PC-9 (cell line): ENCODE measurements at regions not wholly inside any gene's neighbourhood (a gene's known extent, or its start where the extent isn't known, plus 50 kb on each side); places are given as distances from the start of the nearest gene placed in this dataset.

Experiments
- CTCF ChIP-seq: fragments of 200-600 bp; sonication (generic); conservative IDR thresholded peaks from 2 replicates; pipeline ENCODE4 v1.6.1; 2017; ENCODE audit warnings: mixed run types, antibody characterized with exemption, mild to moderate bottlenecking, moderate library complexity
- EZH2 ChIP-seq: fragments of 200-600 bp; sonication (generic); IDR thresholded peaks from 2 replicates; pipeline ENCODE4 v1.8.0; 2017; ENCODE audit warnings: antibody characterized with exemption, low read depth

GRCh38 chrX:3788494-3789233, 75.2 kb upstream of the PRKX start:
- no peak for TF ChIP-seq CTCF
- no peak for TF ChIP-seq EZH2
